Muscle of leg (tissue), 3 donors: ENCODE measurements at regions not wholly inside any gene's neighbourhood (a gene's known extent, or its start where the extent isn't known, plus 50 kb on each side); places are given as distances from the start of the nearest gene placed in this dataset.
A peak's percentile ranks its signal among the peaks of the same experiment; 100 is the strongest.
"Not testable (repeated sequence)": the region's sequence is repeated elsewhere in the genome, so short reads cannot be mapped to it uniquely, and the experiment has no call there.

Experiments used
- DNase-seq: peaks from one replicate; pipeline ENCODE4 v3.0.0; 2013
- H3K27ac ChIP-seq: one replicate; pipeline ENCODE4 v1.5.1; 2013; ENCODE audit warnings: mild to moderate bottlenecking, low read length, control low read depth
- H3K27me3 ChIP-seq: one replicate; pipeline ENCODE4 v1.6.1; 2013; ENCODE audit warnings: low read length; ENCODE audit not compliant: control insufficient read depth, insufficient read depth
- H3K36me3 ChIP-seq: one replicate; pipeline ENCODE4 v1.6.1; 2013; ENCODE audit warnings: low read length; ENCODE audit not compliant: control insufficient read depth, insufficient read depth
- H3K4me1 ChIP-seq: one replicate; pipeline ENCODE4 v1.6.1; 2013; ENCODE audit warnings: low read length; ENCODE audit not compliant: control insufficient read depth, insufficient read depth
- H3K4me3 ChIP-seq: one replicate; pipeline ENCODE4 v1.5.1; 2013; ENCODE audit warnings: low read length, control low read depth
- H3K9me3 ChIP-seq: replicated peaks from 2 replicates; pipeline ENCODE4 v1.6.1; 2013; ENCODE audit warnings: low read depth, low read length; ENCODE audit not compliant: control insufficient read depth
- WGBS: methylation state at CpG from one replicate; pipeline ENCODE4 v1.1.5; 2013; ENCODE audit warnings: missing lambda C conversion rate; ENCODE audit not compliant: insufficient coverage; 5-methylcytosine and 5-hydroxymethylcytosine counted together

DNA sequence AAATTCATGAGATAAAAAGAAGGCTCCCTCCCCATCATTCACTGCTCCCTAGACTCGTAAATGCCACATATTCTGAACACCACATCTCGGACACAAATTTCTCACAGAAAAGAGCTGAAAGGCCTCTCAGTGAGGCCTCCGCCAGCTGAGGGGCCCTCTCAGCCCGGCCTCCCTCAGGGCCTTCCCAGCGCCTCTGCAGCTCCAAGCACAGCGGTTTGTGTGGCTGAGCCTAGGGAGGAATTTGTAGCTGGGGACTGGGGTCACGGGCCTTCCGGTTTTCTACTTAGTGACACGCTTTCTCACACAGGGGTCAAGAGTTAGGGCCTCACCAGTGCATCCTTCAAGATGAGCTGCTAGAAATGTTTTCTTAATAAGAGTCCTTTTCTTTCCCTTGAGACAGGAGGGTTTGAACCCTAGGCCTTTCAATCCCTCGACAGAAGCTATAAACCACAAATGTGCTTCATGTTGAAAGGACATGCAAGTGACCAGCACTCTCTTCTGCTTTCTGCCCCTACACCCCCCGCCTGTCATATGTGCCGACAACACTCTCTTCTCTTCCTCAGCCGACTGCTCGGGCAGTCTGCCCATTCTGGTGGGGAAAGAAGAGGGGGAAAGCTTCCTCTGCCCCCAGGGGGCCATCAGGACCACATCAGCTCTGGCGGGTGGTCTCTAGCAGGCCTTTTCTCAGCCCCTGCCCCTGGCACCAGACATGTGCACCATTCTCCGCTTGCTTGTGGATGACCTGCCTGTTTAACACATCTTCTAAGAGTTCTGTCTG lies 104.9 kb downstream of the CHIC2 start:
- DNase-seq = peak; percentile 32
- Histone ChIP-seq H3K27ac (no peak overlapping the region), H3K4me1 (peaks cover 7% of the 10 kb centered on the region), H3K36me3 (no peaks in the 10 kb centered on the region), H3K27me3 (peaks cover 2% of the 10 kb centered on the region), H3K4me3 (no peak overlapping the region), H3K9me3 (no peaks in the 10 kb centered on the region)
- whole genome bisulfite sequencing = 57% methylated on average over 10 of the region's 16 CpGs

DNA sequence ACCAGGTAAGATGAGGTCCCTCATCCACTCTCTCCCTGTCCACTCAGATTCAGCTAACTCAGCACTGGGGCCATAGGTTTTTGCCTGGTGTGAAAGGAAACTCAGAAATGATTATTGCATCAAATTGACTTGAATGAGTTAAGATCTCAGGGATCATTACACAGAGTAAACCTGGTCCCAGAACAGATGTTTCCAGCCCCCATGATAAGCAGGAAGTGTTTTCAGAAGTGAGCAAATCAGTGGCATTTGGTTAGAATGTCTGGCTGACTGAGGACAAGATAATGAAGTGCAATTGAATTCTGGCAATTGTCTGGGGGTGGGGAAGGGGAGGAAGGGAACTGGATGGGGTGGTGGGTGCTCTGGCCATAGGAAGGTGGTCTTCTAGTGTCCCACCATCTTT lies 108.0 kb downstream of the CHIC2 start:
- H3K27ac ChIP-seq = no peak overlapping the region
- no peaks in the 10 kb centered on the region for H3K36me3 ChIP-seq
- no peak for DNase-seq
- peaks cover 3% of the 10 kb centered on the region for H3K27me3 ChIP-seq
- H3K4me3 ChIP-seq = no peak overlapping the region
- no peaks in the 10 kb centered on the region for H3K4me1 ChIP-seq
- no peaks in the 10 kb centered on the region for H3K9me3 ChIP-seq

DNA sequence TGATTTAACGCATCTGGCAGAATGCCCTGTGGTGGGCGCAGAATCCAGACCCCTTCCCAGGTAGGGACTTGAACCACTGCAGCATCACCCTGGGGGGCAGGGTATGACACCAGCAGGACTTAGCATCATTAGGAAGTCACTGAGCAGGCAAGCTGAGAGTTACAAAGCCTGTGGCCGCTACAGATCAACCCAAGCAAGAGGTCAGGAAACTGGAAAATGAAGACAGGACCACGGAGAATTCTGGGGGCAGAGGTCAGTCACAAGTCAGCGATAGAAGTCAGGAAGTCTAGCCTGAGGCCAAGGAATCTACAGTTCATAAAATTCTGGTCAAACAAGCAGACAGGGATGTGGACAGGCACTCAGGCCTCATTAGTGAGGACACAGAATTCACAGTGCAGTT lies 108.4 kb downstream of the CHIC2 start:
- no peak for DNase-seq
- Histone ChIP-seq H3K4me1 (no peaks in the 10 kb centered on the region), H3K27me3 (peaks cover 5% of the 10 kb centered on the region), H3K4me3 (no peak overlapping the region), H3K36me3 (no peaks in the 10 kb centered on the region), H3K27ac (no peak overlapping the region), H3K9me3 (no peaks in the 10 kb centered on the region)
- WGBS = 45% methylated on average over 5 of the region's 5 CpGs

DNA sequence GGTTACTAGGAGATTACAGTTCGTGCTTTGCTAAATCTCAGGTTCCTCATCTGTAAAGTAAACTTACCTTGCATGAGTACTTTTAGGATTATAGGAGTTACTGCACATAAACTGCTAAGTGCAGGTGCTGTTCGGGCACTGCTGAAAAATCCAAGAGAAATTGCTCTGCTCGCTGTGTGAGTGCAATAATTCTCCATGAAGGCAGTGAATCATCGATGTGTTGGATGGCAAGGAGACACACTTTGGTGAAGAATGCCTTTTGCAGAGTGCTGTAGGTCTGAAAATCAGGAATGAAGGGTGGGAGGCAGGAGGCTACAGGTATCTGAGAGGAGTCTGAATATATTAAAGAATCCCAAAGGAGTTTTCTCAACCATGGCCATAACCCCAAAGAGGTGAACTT lies 113.0 kb downstream of the CHIC2 start:
- DNase-seq = no peak
- Histone ChIP-seq H3K4me3 (no peak overlapping the region), H3K27ac (no peak overlapping the region), H3K9me3 (no peaks in the 10 kb centered on the region), H3K36me3 (no peaks in the 10 kb centered on the region), H3K27me3 (peaks cover 7% of the 10 kb centered on the region), H3K4me1 (no peaks in the 10 kb centered on the region)
- WGBS = 51% methylated on average over 3 of the region's 4 CpGs

DNA sequence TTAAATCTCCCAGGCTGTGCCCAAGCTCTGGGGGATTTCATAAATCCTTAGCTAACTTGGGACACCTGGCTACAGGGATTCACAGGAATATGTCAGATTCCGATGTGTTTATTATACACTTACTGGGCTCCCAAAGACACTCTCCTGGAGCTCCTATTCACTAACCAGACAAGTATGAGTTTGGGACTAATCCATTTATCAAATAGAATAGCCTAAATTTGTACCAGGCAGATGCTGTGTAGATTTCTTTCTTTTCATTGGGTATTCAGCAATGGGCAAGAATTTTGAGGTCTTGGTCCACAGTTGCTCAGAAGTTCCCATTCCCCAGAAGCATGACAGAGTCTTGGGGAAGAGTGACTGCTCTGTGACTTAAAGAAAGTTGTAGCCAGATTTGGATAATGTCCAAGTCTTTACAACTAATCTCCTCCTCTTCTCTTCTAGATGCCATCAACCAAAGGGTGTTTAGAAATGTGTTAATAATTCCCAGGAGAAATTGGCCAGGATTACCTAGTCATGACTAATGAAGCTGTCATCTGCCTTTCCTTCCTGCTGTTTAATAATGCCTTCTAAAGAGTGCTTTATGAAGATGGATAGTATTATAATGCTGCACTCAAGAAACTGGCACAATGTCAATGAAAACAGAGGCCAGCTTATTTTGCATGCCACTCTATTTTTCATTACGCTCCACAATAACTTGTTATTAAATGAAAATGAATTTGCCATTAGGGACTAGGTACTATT lies 120.9 kb downstream of the CHIC2 start:
- Histone ChIP-seq H3K27me3 (peaks cover 4% of the 10 kb centered on the region), H3K4me1 (no peaks in the 10 kb centered on the region), H3K9me3 (peaks cover 6% of the 10 kb centered on the region), H3K36me3 (no peaks in the 10 kb centered on the region), H3K4me3 (no peak overlapping the region), H3K27ac (no peak overlapping the region)
- DNase-seq = no peak
- no CpG with 5 or more reads among the region's 2 CpGs for WGBS

DNA sequence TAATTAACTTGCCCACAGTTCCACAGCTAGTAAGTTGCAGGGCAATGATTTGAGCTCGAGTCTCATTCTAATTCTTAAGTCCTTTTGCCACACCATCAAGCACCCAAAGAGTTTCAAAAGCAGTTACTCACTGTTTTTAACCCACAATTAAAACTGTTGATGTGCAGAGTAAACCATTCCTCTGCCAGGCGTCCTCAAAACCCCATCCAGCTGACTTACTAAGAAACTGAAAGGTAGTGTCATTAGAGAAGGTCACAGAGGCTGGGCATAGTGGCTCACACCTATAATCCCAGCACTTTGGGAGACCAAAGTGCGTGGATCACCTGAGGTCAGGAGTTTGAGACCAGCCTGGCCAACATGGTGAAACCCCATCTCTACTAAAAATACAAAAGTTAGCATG lies 121.7 kb downstream of the CHIC2 start:
- WGBS = 80% methylated on average over 1 of the region's 3 CpGs
- no peak overlapping the region for H3K27ac ChIP-seq
- H3K4me1 ChIP-seq = no peaks in the 10 kb centered on the region
- no peak overlapping the region for H3K4me3 ChIP-seq
- DNase-seq = no peak
- H3K27me3 ChIP-seq = peaks cover 4% of the 10 kb centered on the region
- no peaks in the 10 kb centered on the region for H3K36me3 ChIP-seq
- peaks cover 6% of the 10 kb centered on the region for H3K9me3 ChIP-seq

DNA sequence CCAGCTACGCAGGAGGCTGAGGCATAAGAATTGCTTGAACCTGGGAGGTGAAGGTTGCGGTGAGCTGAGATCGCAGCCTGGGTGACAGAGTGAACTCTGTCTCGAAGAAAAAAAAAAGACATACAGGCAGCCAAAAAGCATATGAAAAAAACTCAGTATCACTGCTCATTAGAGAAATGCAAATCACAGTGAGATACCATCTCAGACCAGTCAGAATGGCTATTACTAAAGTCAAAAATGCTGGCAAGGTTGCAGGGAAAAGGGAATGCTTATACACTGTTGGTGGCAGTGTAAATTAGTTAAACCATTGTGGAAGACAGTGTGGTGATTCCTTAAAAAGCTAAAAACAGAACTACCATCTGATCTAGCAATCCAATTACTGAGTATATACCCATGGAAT lies 123.1 kb downstream of the CHIC2 start:
- no CpG with 5 or more reads among the region's 4 CpGs for WGBS
- H3K4me1 ChIP-seq = no peaks in the 10 kb centered on the region
- peaks cover 2% of the 10 kb centered on the region for H3K27me3 ChIP-seq
- DNase-seq = no peak
- H3K27ac ChIP-seq = no peak overlapping the region
- no peaks in the 10 kb centered on the region for H3K36me3 ChIP-seq
- peaks cover 6% of the 10 kb centered on the region for H3K9me3 ChIP-seq
- H3K4me3 ChIP-seq = no peak overlapping the region

DNA sequence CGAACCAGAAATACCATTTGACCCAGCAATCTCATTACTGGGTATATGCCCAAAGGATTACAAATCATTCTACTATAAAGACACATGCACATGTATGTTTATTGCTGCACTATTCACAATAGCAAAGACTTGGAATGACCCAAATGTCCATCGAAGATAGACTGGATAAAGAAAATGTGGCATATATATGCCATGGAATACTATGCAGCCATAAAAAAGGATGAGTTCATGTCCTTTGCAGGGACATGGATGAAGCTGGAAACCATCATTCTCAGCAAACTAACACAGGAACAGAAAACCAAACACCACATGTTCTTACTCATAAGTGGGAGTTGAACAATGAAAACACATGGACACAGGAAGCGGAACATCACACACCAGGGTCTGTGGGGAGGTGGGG lies 124.5 kb downstream of the CHIC2 start:
- not testable (repeated sequence) for H3K4me1 ChIP-seq, H3K27me3 ChIP-seq, H3K4me3 ChIP-seq, H3K36me3 ChIP-seq, H3K27ac ChIP-seq, H3K9me3 ChIP-seq, DNase-seq
- no CpG with 5 or more reads among the region's 3 CpGs for WGBS

DNA sequence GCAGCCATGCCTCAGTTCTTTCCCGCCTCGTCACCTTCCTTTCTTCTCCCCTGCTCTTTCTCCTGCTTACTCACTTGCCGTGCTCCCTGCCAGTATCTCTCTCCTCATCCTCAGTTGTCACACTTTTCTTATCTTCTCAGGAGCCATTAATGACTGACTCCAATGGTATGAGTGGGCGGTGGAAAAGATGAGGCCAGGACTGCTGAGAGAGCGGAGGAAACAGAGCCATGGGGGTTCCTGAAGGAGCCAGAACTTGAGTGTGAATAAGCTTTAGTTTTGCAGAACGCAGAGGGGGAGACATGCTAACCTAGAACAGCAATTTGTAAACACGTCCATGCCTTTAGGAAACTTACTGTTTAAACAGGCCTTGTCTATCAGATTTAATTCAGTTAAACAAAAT lies 126.5 kb downstream of the CHIC2 start:
- peaks cover 5% of the 10 kb centered on the region for H3K4me1 ChIP-seq
- peaks cover 6% of the 10 kb centered on the region for H3K9me3 ChIP-seq
- H3K4me3 ChIP-seq = no peak overlapping the region
- no peak for DNase-seq
- no peaks in the 10 kb centered on the region for H3K36me3 ChIP-seq
- 54% methylated on average over 3 of the region's 7 CpGs for WGBS
- no peaks in the 10 kb centered on the region for H3K27me3 ChIP-seq
- H3K27ac ChIP-seq = no peak overlapping the region

DNA sequence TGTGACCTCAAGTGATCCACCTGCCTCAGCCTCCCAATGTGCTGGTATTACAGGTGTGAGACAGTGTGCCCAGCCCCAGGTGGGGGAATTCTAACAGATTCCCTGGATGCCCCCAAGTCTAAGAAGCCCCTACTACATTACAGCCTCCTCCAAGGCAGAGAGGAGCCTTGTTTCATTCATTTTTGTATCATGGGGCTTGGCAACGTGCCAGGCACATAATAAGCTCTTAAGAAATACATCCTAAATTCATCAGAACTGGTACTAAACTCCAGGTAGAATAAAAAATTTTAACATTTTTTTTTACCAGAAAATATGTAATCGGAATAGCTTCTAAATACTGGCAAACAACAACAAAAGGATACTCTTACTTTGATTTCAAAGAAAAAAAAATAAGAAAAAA lies 127.1 kb downstream of the CHIC2 start:
- no CpG with 5 or more reads among the region's 2 CpGs for WGBS
- H3K9me3 ChIP-seq = peaks cover 6% of the 10 kb centered on the region

More for the DNA sequence above, 127.1 kb downstream of the CHIC2 start:
- Histone ChIP-seq H3K4me3 (no peak overlapping the region), H3K27ac (no peak overlapping the region), H3K4me1 (peaks cover 6% of the 10 kb centered on the region), H3K36me3 (no peaks in the 10 kb centered on the region), H3K27me3 (no peaks in the 10 kb centered on the region)
- DNase-seq = no peak
